GM23338 (cell line): ENCODE measurements at regions not wholly inside any gene's neighbourhood (a gene's known extent, or its start where the extent isn't known, plus 50 kb on each side); places are given as distances from the start of the nearest gene placed in this dataset.

Experiments
- ATAC-seq: fragments of 200-7000 bp; cut with Tn5 transposase; 3 replicates; pipeline ENCODE4 v1.9.1; 2020
- DNase-seq: peaks from one replicate; pipeline ENCODE4 v3.0.0-alpha.2; 2015; ENCODE audit warnings: low spot score
- H2AFZ ChIP-seq: fragments of 200-600 bp; sonication (generic); 2 replicates; pipeline ENCODE4 v1.8.0; 2016; ENCODE audit warnings: antibody characterized with exemption, mild to moderate bottlenecking, moderate library complexity
- H3F3A ChIP-seq: fragments of 200-600 bp; sonication (generic); replicated peaks from 2 replicates; pipeline ENCODE4 v1.8.0; 2017; ENCODE audit warnings: antibody characterized with exemption, mixed run types, low read depth
- H3K27ac ChIP-seq: fragments of 200-600 bp; sonication (generic); 2 replicates; pipeline ENCODE4 v1.6.1; 2016; ENCODE audit warnings: low read depth
- H3K27me3 ChIP-seq: fragments of 200-600 bp; sonication (generic); 2 replicates; pipeline ENCODE4 v1.8.0; 2016; ENCODE audit warnings: mild to moderate bottlenecking, mixed run types, moderate library complexity; ENCODE audit not compliant: insufficient read depth
- H3K36me3 ChIP-seq: fragments of 200-600 bp; sonication (generic); 2 replicates; pipeline ENCODE4 v1.8.0; 2016; ENCODE audit warnings: mild to moderate bottlenecking; ENCODE audit not compliant: insufficient read depth
- H3K4me1 ChIP-seq: fragments of 200-600 bp; sonication (generic); 2 replicates; pipeline ENCODE4 v1.8.0; 2016; ENCODE audit warnings: mild to moderate bottlenecking, moderate library complexity; ENCODE audit not compliant: insufficient read depth
- H3K4me2 ChIP-seq: fragments of 200-600 bp; sonication (generic); 2 replicates; pipeline ENCODE4 v1.7.1; 2017; ENCODE audit warnings: mixed run types
- H3K4me3 ChIP-seq: fragments of 200-600 bp; sonication (generic); 2 replicates; pipeline ENCODE4 v1.6.1; 2016; ENCODE audit warnings: mixed run types
- H3K79me2 ChIP-seq: fragments of 200-600 bp; sonication (generic); replicated peaks from 2 replicates; pipeline ENCODE4 v1.8.0; 2017; ENCODE audit warnings: mild to moderate bottlenecking; ENCODE audit not compliant: insufficient read depth
- H3K9me2 ChIP-seq: fragments of 200-600 bp; sonication (generic); 2 replicates; pipeline ENCODE4 v1.8.0; 2017; ENCODE audit not compliant: insufficient read depth
- H4K20me1 ChIP-seq: fragments of 200-600 bp; sonication (generic); replicated peaks from 2 replicates; pipeline ENCODE4 v1.8.0; 2017; ENCODE audit warnings: mild to moderate bottlenecking; ENCODE audit not compliant: insufficient read depth
- H3K27ac Mint-ChIP-seq: 2 replicates; pipeline ENCODE4 v1.8.0; 2020; ENCODE audit warnings: inconsistent platforms, mild to moderate bottlenecking, moderate library complexity, mixed read lengths
- H3K27me3 Mint-ChIP-seq: 3 replicates; pipeline ENCODE4 v1.8.0; 2022; ENCODE audit warnings: low read depth, mild to moderate bottlenecking, moderate library complexity, mixed read lengths, inconsistent platforms; ENCODE audit not compliant: insufficient read depth, poor library complexity
- H3K36me3 Mint-ChIP-seq: 3 replicates; pipeline ENCODE4 v1.8.0; 2021; ENCODE audit warnings: low read depth, mild to moderate bottlenecking, inconsistent platforms, moderate library complexity, mixed read lengths
- H3K4me1 Mint-ChIP-seq: 3 replicates; pipeline ENCODE4 v1.8.0; 2020; ENCODE audit warnings: mild to moderate bottlenecking, inconsistent platforms, mixed read lengths
- H3K4me3 Mint-ChIP-seq: 3 replicates; pipeline ENCODE4 v1.8.0; 2021; ENCODE audit warnings: moderate library complexity, mild to moderate bottlenecking, inconsistent platforms, mixed read lengths
- H3K9me3 Mint-ChIP-seq: 3 replicates; pipeline ENCODE4 v1.8.0; 2020; ENCODE audit warnings: moderate library complexity, mild to moderate bottlenecking, inconsistent platforms, mixed read lengths
- ETS1 ChIP-seq: IDR thresholded peaks from 2 replicates; pipeline ENCODE4 v1.6.1; 2016; ENCODE audit warnings: antibody characterized with exemption
- NANOG ChIP-seq: IDR thresholded peaks from 2 replicates; pipeline ENCODE4 v1.6.1; 2016; ENCODE audit warnings: antibody characterized with exemption, borderline replicate concordance
- STAT1 ChIP-seq: IDR thresholded peaks from one replicate; pipeline ENCODE4 v1.6.1; 2016; ENCODE audit warnings: antibody characterized with exemption; ENCODE audit not compliant: unreplicated experiment
- ZNF114 ChIP-seq: fragments of 250-450 bp; sonication (Bioruptor Pico); IDR thresholded peaks from 2 replicates; pipeline ENCODE4 v1.5.0; 2020; ENCODE audit warnings: mild to moderate bottlenecking, moderate library complexity
- ZNF331 ChIP-seq: fragments of 250-450 bp; sonication (Bioruptor Pico); IDR thresholded peaks from 2 replicates; pipeline ENCODE4 v1.5.0; 2020; ENCODE audit warnings: low read depth, mild to moderate bottlenecking, moderate library complexity
- ZNF462 ChIP-seq: fragments of 250-450 bp; sonication (Bioruptor Pico); IDR thresholded peaks from 2 replicates; pipeline ENCODE4 v1.5.0; 2020; ENCODE audit warnings: mild to moderate bottlenecking, moderate library complexity

- TF ChIP-seq ZNF462 (CRISPR knock-in tag) (no peak), ETS1 (no peak), ZNF331 (CRISPR knock-in tag) (no peak), STAT1 (no peak)
These were observed 70.6 kb downstream of the SLC4A3 start (continued) for GRCh38 chr2:219697811-219698747.

GRCh38 chr2:219698748-219699439, 71.5 kb downstream of the SLC4A3 start:
- Mint-ChIP-seq H3K27me3 (no peaks in the 10 kb centered on the region), H3K9me3 (no peaks in the 10 kb centered on the region), H3K4me3 (no peak overlapping the region), H3K36me3 (no peaks in the 10 kb centered on the region), H3K4me1 (peaks cover 39% of the 10 kb centered on the region), H3K27ac (no peak overlapping the region)
- no peaks in the 10 kb centered on the region for H3K36me3 ChIP-seq
- peaks cover 41% of the 10 kb centered on the region for H3K4me1 ChIP-seq
- peak overlapping the region; percentile 29 for H3K4me2 ChIP-seq
- H3K27ac ChIP-seq: no peak overlapping the region
- no peaks in the 10 kb centered on the region for H3K79me2 ChIP-seq
- H3K9me2 ChIP-seq: no peaks in the 10 kb centered on the region
- H3K27me3 ChIP-seq: no peaks in the 10 kb centered on the region
- ATAC-seq (peak; percentile 65), DNase-seq (peak; percentile 36)
- no peak overlapping the region for H2AFZ ChIP-seq
- H3K4me3 ChIP-seq: 0 out of 2 replicates have a peak overlapping the region, but pooled peaks have one; percentile 4
- 0 out of 2 replicates have a peak, but pooled peaks cover 5% of the 10 kb centered on the region for H3F3A ChIP-seq
- no peaks in the 10 kb centered on the region for H4K20me1 ChIP-seq
- TF ChIP-seq ZNF114 (CRISPR knock-in tag) (no peak), ZNF462 (CRISPR knock-in tag) (no peak), STAT1 (no peak), NANOG (no peak)
